ENCODE measurements at regions not wholly inside any gene's neighbourhood (a gene's known extent, or its start where the extent isn't known, plus 50 kb on each side); places are given as distances from the start of the nearest gene placed in this dataset.

DNA sequence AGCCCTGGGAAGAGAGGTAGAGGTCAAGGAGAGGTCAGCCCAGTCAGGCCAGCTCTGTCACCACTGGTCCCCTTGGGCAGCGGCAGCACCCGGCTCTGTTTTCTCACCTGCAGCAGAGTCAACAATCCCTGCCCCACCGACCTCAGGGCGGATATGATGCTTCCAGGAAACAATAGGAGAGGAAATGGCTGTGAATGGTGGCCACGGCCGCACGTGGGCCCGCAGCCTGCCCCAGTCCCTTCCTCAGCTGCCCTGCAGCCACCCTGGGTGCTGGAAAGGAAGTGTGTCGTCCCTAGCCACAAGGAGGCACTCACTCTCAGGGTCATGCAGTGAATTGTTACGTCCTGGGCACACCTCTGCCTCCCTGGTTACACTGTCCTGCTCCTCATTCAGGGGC is 92.5 kb upstream of the ENPP6 start:
- intact Hi-C loops (cut with DNase I) = no loop called here
- Histone ChIP-seq H3K4me3 (no peak overlapping the region), H3K27ac (no peak overlapping the region), H3K36me3 (no peaks in the 10 kb centered on the region), H3K27me3 (replicated peaks; ENCODE audit: insufficient read depth) (no peaks in the 10 kb centered on the region), H3K4me1 (replicated peaks) (no peaks in the 10 kb centered on the region), H3K9me3 (no peaks in the 10 kb centered on the region)
- peak in 2 of 4 experiments; percentile 10 to 24 for TF ChIP-seq CTCF (IDR thresholded peaks at IDR 0.05)
- no peak for TF ChIP-seq POLR2AphosphoS5 (IDR thresholded peaks at IDR 0.05)
- DNase-seq (ENCODE audit: low spot score) = peak; percentile 3
- 79% methylated on average over 10 of the region's 10 CpGs for WGBS

DNA sequence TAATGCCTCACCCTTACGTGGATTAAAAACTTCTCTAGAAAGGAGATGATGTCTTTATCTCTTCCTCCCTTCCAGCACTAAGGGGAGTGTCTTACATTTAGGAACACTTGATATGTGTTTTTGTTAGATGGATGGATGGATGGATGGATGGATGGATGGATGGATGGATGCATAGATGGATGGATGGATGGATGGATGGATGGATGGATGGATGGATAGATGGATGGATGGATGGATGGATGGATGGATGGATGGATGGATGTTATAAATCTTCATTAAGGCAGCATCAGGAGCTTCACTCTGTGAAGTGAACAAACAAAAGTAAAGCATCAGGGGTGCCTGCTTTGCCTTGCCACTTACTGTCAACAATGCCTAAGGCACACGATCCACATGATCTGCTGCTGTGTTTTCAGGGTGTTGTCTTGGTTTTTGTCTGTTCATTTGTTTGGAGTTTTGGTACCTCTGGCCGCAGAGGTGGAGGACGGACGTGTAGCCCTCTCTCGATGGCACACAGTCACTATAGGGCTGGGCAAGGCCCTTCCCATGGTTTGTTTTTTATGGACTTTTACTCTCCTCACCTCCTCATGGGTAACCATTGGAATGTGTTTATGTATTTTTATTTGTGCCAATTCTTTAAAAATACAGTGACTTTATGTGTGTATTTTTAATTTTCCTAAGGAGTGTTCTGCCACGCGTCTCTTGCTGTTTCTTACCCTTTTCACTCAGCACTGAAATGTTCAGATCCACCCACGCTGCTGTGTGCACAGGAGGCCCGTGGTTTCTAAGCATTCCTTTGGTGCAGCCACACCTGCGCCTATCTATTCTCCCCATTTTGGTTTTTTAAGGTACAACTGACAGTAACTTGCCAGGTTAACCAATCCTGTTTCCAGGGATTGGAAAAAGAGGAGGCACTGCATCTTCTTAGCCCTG is 91.8 kb upstream of the ENPP6 start:
- H3K27ac ChIP-seq = no peak overlapping the region
- intact Hi-C loops (cut with DNase I) = no loop called here
- TF ChIP-seq CTCF (IDR thresholded peaks at IDR 0.05) = no peak
- TF ChIP-seq POLR2A (IDR thresholded peaks at IDR 0.05) = no peak
- no peak for TF ChIP-seq POLR2AphosphoS5 (IDR thresholded peaks at IDR 0.05)
- H3K4me3 ChIP-seq = no peak overlapping the region
- no peaks in the 10 kb centered on the region for H3K4me1 ChIP-seq (replicated peaks)
- H3K9me3 ChIP-seq = no peaks in the 10 kb centered on the region
- DNase-seq (ENCODE audit: low spot score) = peak; percentile 2
- WGBS = 88% methylated on average over 11 of the region's 11 CpGs
- no peaks in the 10 kb centered on the region for H3K36me3 ChIP-seq
- H3K27me3 ChIP-seq (replicated peaks; ENCODE audit: insufficient read depth) = no peaks in the 10 kb centered on the region

DNA sequence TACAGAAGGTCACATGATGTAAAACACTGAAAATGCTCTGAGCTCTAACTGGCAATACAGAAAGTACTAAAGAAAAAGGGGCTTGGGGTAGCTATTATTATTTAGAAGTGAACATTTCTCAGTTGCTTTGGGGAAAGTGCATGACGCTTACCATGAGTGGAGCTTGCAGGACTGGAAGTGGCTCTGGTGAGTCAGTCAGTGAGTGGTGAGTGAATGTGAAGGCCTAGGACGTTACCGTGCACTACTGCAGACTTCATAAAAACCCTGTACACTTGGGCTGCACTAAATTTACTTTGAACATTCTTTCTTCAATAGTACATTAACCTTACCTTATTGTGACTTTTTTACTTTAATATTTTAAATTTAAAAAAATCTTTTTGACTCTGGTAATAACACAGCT is 89.3 kb upstream of the ENPP6 start:
- 81% methylated on average over 3 of the region's 3 CpGs for WGBS
- Histone ChIP-seq H3K27ac (no peak overlapping the region), H3K27me3 (replicated peaks; ENCODE audit: insufficient read depth) (no peaks in the 10 kb centered on the region), H3K4me3 (no peak overlapping the region), H3K36me3 (no peaks in the 10 kb centered on the region), H3K9me3 (no peaks in the 10 kb centered on the region), H3K4me1 (replicated peaks) (no peaks in the 10 kb centered on the region)
- DNase-seq (ENCODE audit: low spot score) = no peak
- intact Hi-C loops (cut with DNase I) = no loop called here
- no peak for TF ChIP-seq POLR2A (IDR thresholded peaks at IDR 0.05)
- no peak for TF ChIP-seq CTCF (IDR thresholded peaks at IDR 0.05)
- TF ChIP-seq POLR2AphosphoS5 (IDR thresholded peaks at IDR 0.05) = no peak

GRCh38 chr4:184306470-184306869 is 88.8 kb upstream of the ENPP6 start:
- Histone ChIP-seq H3K27ac (no peak overlapping the region), H3K9me3 (no peaks in the 10 kb centered on the region), H3K4me3 (no peak overlapping the region), H3K36me3 (no peaks in the 10 kb centered on the region), H3K27me3 (replicated peaks; ENCODE audit: insufficient read depth) (no peaks in the 10 kb centered on the region), H3K4me1 (replicated peaks) (no peaks in the 10 kb centered on the region)
- peak; percentile 4 for DNase-seq (ENCODE audit: low spot score)
- TF ChIP-seq POLR2A (IDR thresholded peaks at IDR 0.05) = no peak
- peak; percentile 43 for TF ChIP-seq POLR2AphosphoS5 (IDR thresholded peaks at IDR 0.05)
- no peak for TF ChIP-seq CTCF (IDR thresholded peaks at IDR 0.05)
- intact Hi-C loops (cut with DNase I) = no loop called here
- WGBS = 64% methylated on average over 1 of the region's 1 CpG

DNA sequence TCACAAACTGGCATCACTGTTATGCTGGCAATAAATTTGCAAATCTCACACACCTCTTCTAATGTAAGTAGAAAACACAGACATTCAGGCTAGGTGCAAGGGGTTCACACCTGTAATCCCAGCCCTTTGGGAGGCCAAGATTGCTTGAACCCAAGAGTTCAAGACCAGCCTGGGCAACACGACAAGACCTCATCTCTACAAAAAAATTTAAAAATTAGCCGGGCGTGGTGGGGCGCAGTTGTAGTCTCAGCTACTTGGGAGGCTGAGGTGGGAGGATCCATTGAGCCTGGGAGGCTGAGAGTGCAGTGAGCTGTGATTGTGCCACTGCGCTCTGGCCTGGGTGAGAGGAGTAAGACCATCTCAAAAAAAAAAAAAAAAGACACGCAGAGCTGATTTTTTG is 83.1 kb upstream of the ENPP6 start:
- no peak overlapping the region for H3K27ac ChIP-seq
- TF ChIP-seq POLR2AphosphoS5 (IDR thresholded peaks at IDR 0.05) (no peak), POLR2A (IDR thresholded peaks at IDR 0.05) (no peak), CTCF (IDR thresholded peaks at IDR 0.05) (no peak)
- H3K4me1 ChIP-seq (replicated peaks) = no peaks in the 10 kb centered on the region
- no peaks in the 10 kb centered on the region for H3K27me3 ChIP-seq (replicated peaks; ENCODE audit: insufficient read depth)
- intact Hi-C loops (cut with DNase I) = no loop called here
- H3K4me3 ChIP-seq = no peak overlapping the region
- DNase-seq (ENCODE audit: low spot score) = no peak
- WGBS = 95% methylated on average over 6 of the region's 6 CpGs
- no peaks in the 10 kb centered on the region for H3K9me3 ChIP-seq
- no peaks in the 10 kb centered on the region for H3K36me3 ChIP-seq
